Gastrocnemius medialis (tissue), 4 donors: ENCODE measurements at regions not wholly inside any gene's neighbourhood (a gene's known extent, or its start where the extent isn't known, plus 50 kb on each side); places are given as distances from the start of the nearest gene placed in this dataset.

Experiments
- ATAC-seq, 2 donors: fragments of 150-250 bp; one replicate each; pipeline ENCODE4 v1.9.1; 2016
- DNase-seq, 2 donors: peaks; one replicate each; pipeline ENCODE4 v3.0.0-alpha.2; 2019
- H3K27ac ChIP-seq, 4 donors: fragments of 200-600 bp; sonication (generic); 1 replicate in 1 of 4; 2 replicates in 3 of 4; pipeline ENCODE4 v1.5.1; 2016 to 2018; ENCODE audit warnings: mild to moderate bottlenecking in 2 of 4, moderate library complexity in 1 of 4
- H3K27me3 ChIP-seq, 3 donors: fragments of 200-600 bp; sonication (generic) in 2 of 3; 1 replicate in 1 of 3; 2 replicates in 2 of 3; pipeline versions ENCODE4 v1.5.1 to v1.6.0; 2016 to 2019; ENCODE audit warnings: mild to moderate bottlenecking in 1 of 3, moderate library complexity in 1 of 3
- H3K36me3 ChIP-seq, 2 donors: fragments of 200-600 bp; sonication (generic) in 1 of 2; one replicate each; pipeline ENCODE4 v1.5.1; 2017 to 2018
- H3K4me1 ChIP-seq, 2 donors: fragments of 200-600 bp; sonication (generic) in 1 of 2; one replicate each; pipeline ENCODE4 v1.5.1; 2016 to 2017; ENCODE audit warnings: mild to moderate bottlenecking in 2 of 2
- H3K4me3 ChIP-seq, 4 donors: fragments of 200-600 bp; sonication (generic) in 3 of 4; 1 replicate in 1 of 4; 2 replicates in 3 of 4; pipeline ENCODE4 v1.5.1; 2016 to 2019; ENCODE audit warnings: mild to moderate bottlenecking in 2 of 4
- H3K9me3 ChIP-seq, 3 donors: fragments of 200-600 bp; sonication (generic) in 2 of 3; 1 replicate in 1 of 3; 2 replicates in 2 of 3; pipeline ENCODE4 v1.5.1; 2016 to 2019
- CTCF ChIP-seq, 5 experiments: fragments of 450-650 bp in 3 of 5; fragments of 200-600 bp in 2 of 5; sonication (generic) in 2 of 5; IDR thresholded peaks in 4 of 5; conservative IDR thresholded peaks in 1 of 5; 1 replicate in 4 of 5; 2 replicates in 1 of 5; pipeline ENCODE4 v1.5.1; 2016 to 2019; ENCODE audit warnings: antibody characterized with exemption in 5 of 5, mild to moderate bottlenecking in 3 of 5, moderate library complexity in 3 of 5
- POLR2A ChIP-seq, 2 donors: fragments of 450-650 bp; IDR thresholded peaks; one replicate each; pipeline ENCODE4 v1.6.1; 2017; ENCODE audit warnings: antibody characterized with exemption in 2 of 2, mild to moderate bottlenecking in 2 of 2, moderate library complexity in 2 of 2
- in situ Hi-C, 4 donors: fragments of 200-750 bp; cut with MboI; loops; one replicate each; pipeline versions ENCODE4 v1.15.0 to v1.8.0; 2017; ENCODE audit warnings: low sequenced_read_pairs in 4 of 4
- intact Hi-C: fragments of 100-400 bp; cut with DNase I; formaldehyde crosslinking; loops from one replicate; pipeline ENCODE4 v1.15.1; 2023; ENCODE audit warnings: low total_unique reads

DNA sequence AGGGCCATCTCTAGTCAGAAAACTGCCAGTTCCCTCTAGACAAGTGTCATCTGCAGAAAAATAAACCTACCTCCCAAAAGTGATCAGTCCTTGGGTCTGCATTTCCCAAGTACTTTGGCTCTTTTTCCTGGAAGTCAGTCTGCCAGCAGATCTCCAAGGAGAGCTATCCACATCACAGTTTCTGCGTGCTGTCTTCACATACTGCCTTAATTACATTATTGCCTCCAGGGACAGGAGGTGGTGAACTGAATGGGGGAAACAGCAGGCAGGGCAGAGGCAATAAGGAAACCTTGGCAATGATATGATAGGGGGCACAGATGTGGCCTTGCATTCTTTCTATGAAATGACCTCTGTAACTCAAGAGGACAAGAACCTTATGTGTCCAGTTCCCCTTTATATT is 105.9 kb upstream of the SIX2 start:
- H3K9me3 ChIP-seq: no peaks in the 10 kb centered on the region
- intact Hi-C loops: no loop called here
- ATAC-seq (no peak), DNase-seq (no peak)
- no peak overlapping the region for H3K4me3 ChIP-seq
- no peak overlapping the region for H3K27ac ChIP-seq
- no peaks in the 10 kb centered on the region for H3K27me3 ChIP-seq
- no peak for TF ChIP-seq POLR2A (IDR thresholded peaks at IDR 0.05)
- TF ChIP-seq CTCF (IDR thresholded peaks at IDR 0.05 in 4 of 5, conservative IDR thresholded peaks at IDR 0.05 in 1 of 5): no peak
- H3K36me3 ChIP-seq: no peaks in the 10 kb centered on the region
- no peaks in the 10 kb centered on the region for H3K4me1 ChIP-seq
- in situ Hi-C loops: no loop called here

GRCh38 chr2:45114221-45114955 is 105.1 kb upstream of the SIX2 start:
- intact Hi-C loops: no loop called here
- no peak for DNase-seq
- ATAC-seq: no peak
- Histone ChIP-seq H3K4me1 (no peaks in the 10 kb centered on the region), H3K9me3 (no peaks in the 10 kb centered on the region), H3K27ac (no peak overlapping the region), H3K27me3 (no peaks in the 10 kb centered on the region), H3K4me3 (no peak overlapping the region), H3K36me3 (no peaks in the 10 kb centered on the region)
- TF ChIP-seq CTCF (IDR thresholded peaks at IDR 0.05 in 4 of 5, conservative IDR thresholded peaks at IDR 0.05 in 1 of 5) (no peak), POLR2A (IDR thresholded peaks at IDR 0.05) (no peak)
- in situ Hi-C loops: no loop called here

DNA sequence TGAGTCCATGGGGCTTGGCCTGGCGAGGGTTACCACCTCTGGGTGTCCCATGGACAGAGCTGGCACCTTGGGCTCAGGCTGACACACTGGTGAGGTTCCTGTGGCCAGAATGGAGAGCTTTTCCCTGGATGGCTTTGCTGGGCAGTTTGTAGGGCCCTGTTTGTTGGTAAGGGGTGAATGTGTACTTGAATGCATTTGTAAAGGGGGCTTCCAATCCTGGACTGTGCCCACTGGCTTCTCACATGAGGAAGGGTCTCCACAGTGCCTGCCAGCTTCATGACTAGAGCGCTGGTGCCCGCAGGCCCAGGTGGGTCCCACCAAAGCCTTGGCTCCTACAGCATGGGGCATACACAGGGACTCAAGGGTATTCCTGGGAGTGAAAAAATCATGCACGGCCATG is 103.5 kb upstream of the SIX2 start:
- Histone ChIP-seq H3K4me1 (no peaks in the 10 kb centered on the region), H3K36me3 (no peaks in the 10 kb centered on the region), H3K27me3 (no peaks in the 10 kb centered on the region), H3K27ac (no peak overlapping the region), H3K4me3 (no peak overlapping the region), H3K9me3 (no peaks in the 10 kb centered on the region)
- in situ Hi-C loops: no loop called here
- ATAC-seq: no peak
- intact Hi-C loops: no loop called here
- TF ChIP-seq POLR2A (IDR thresholded peaks at IDR 0.05) (no peak), CTCF (IDR thresholded peaks at IDR 0.05 in 4 of 5, conservative IDR thresholded peaks at IDR 0.05 in 1 of 5) (no peak)
- no peak for DNase-seq

GRCh38 chr2:45105050-45105582 is 95.9 kb upstream of the SIX2 start:
- ATAC-seq (no peak), DNase-seq (no peak)
- no peak overlapping the region for H3K27ac ChIP-seq
- H3K4me3 ChIP-seq: no peak overlapping the region
- no peaks in the 10 kb centered on the region for H3K27me3 ChIP-seq
- intact Hi-C loops: no loop called here
- H3K4me1 ChIP-seq: no peaks in the 10 kb centered on the region
- in situ Hi-C loops: no loop called here
- TF ChIP-seq CTCF (IDR thresholded peaks at IDR 0.05 in 4 of 5, conservative IDR thresholded peaks at IDR 0.05 in 1 of 5) (no peak), POLR2A (IDR thresholded peaks at IDR 0.05) (no peak)
- H3K9me3 ChIP-seq: no peaks in the 10 kb centered on the region
- H3K36me3 ChIP-seq: no peaks in the 10 kb centered on the region

DNA sequence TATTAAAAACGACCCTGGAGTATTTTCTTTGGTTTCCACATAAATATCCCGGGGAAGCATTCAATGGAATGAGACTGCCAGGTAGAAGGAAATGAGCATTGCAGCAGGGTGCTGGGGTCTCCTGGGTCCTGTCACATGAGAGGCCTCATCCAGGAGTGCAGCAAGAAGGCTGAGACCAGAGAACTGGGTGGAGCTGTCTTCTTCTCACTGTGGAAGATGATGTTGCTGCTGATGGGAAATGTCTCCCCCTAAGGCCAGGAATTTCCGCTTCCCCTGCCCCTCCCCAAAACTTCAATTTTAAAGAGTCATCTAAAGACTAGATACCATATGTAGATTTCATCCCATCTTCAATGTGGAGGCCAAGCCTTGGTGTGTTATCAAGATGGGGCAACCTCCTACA is 95.2 kb upstream of the SIX2 start:
- Histone ChIP-seq H3K4me1 (no peaks in the 10 kb centered on the region), H3K4me3 (no peak overlapping the region), H3K27ac (no peak overlapping the region), H3K36me3 (no peaks in the 10 kb centered on the region), H3K9me3 (no peaks in the 10 kb centered on the region), H3K27me3 (no peaks in the 10 kb centered on the region)
- TF ChIP-seq CTCF (IDR thresholded peaks at IDR 0.05 in 4 of 5, conservative IDR thresholded peaks at IDR 0.05 in 1 of 5) (no peak), POLR2A (IDR thresholded peaks at IDR 0.05) (no peak)
- in situ Hi-C loops (no loop called here), intact Hi-C loops (no loop called here)
- no peak for DNase-seq
- ATAC-seq: no peak
